ENCODE measurements at regions not wholly inside any gene's neighbourhood (a gene's known extent, or its start where the extent isn't known, plus 50 kb on each side); places are given as distances from the start of the nearest gene placed in this dataset.

DNA sequence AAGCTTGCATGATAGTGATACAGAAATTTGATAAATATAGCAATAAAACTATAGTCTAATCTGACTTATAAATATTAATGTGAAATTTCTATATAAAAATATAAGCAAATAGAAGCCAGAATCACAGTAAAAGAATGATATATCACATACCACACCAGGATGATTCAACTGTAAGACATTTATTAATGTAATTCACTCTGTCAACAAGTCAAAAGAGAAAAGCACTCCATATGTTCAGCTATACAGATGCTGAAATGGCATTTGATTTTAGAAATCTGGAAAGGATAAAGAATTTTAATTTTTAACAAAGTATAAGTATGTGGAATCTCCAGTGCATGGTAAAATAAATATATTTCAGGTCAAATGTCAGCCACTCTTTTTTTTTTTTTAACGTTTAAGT is 372.4 kb downstream of the KCNN2 start:
- TF ChIP-seq EZH2 (IDR thresholded peaks at IDR 0.05) (no peak), POLR2AphosphoS5 (IDR thresholded peaks at IDR 0.05; ENCODE audit: borderline replicate concordance, low read depth, low read length) (no peak), FOXP2 (optimal IDR thresholded peaks at IDR 0.05; ENCODE audit: control extremely low read depth, extremely low read length, insufficient read depth) (no peak)
